GM12864 (cell line): ENCODE measurements at regions not wholly inside any gene's neighbourhood (a gene's known extent, or its start where the extent isn't known, plus 50 kb on each side); places are given as distances from the start of the nearest gene placed in this dataset.

Source experiments
- DNase-seq: peaks from one replicate; pipeline ENCODE4 v3.0.0-alpha.2; 2011; ENCODE audit warnings: low read depth
- H3K4me3 ChIP-seq: 2 replicates; pipeline ENCODE4 v1.5.1; 2011; ENCODE audit warnings: mild to moderate bottlenecking, low read depth, low read length, control low read depth
- TF ChIP-seq, protein P1 (sequence below): IDR thresholded peaks from 2 replicates; pipeline ENCODE4 v1.5.1; 2011; ENCODE audit warnings: low read depth, mild to moderate bottlenecking, moderate library complexity, low read length, control low read depth, inconsistent platforms; ENCODE audit errors: missing control alignments

- DNase-seq, result no peak
- TF ChIP-seq, protein P1, sequence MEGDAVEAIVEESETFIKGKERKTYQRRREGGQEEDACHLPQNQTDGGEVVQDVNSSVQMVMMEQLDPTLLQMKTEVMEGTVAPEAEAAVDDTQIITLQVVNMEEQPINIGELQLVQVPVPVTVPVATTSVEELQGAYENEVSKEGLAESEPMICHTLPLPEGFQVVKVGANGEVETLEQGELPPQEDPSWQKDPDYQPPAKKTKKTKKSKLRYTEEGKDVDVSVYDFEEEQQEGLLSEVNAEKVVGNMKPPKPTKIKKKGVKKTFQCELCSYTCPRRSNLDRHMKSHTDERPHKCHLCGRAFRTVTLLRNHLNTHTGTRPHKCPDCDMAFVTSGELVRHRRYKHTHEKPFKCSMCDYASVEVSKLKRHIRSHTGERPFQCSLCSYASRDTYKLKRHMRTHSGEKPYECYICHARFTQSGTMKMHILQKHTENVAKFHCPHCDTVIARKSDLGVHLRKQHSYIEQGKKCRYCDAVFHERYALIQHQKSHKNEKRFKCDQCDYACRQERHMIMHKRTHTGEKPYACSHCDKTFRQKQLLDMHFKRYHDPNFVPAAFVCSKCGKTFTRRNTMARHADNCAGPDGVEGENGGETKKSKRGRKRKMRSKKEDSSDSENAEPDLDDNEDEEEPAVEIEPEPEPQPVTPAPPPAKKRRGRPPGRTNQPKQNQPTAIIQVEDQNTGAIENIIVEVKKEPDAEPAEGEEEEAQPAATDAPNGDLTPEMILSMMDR, result no peak
Observed at GRCh38 chr1:186574926-186575325, 105.3 kb downstream of the PTGS2 start.

GRCh38 chr1:186572509-186572908 is 107.7 kb downstream of the PTGS2 start:
- no peak overlapping the region for H3K4me3 ChIP-seq
- TF ChIP-seq, protein P1, result no peak
- no peak for DNase-seq

More at GRCh38 chr1:186574926-186575325, 105.3 kb downstream of the PTGS2 start:
- no peak overlapping the region for H3K4me3 ChIP-seq

- H3K4me3 ChIP-seq, result no peak overlapping the region
- no peak for DNase-seq
- TF ChIP-seq, protein P1, result no peak
Observed at GRCh38 chr1:186571771-186572170, 108.5 kb downstream of the PTGS2 start.

DNA sequence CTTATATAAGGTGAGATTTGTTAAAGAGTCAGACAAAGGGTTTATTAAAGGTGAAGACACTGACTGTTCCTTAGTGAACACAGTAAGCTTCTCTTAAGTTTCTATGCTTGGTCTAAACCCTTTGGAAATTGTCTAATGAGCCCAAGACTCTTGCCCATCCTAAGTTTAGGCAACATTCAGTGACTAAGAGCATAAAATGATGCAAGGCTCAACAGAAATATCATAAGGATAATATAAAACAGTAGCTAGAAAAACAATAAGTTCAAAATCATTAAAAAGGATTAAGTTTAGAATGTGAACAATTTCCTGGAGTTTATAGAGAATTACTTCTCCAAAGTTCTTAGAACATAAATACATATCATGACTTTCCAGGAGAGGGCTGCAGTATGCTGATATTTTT is 108.9 kb upstream of the PDC start:
- H3K4me3 ChIP-seq, result no peak overlapping the region
- TF ChIP-seq, protein P1, result no peak

DNA sequence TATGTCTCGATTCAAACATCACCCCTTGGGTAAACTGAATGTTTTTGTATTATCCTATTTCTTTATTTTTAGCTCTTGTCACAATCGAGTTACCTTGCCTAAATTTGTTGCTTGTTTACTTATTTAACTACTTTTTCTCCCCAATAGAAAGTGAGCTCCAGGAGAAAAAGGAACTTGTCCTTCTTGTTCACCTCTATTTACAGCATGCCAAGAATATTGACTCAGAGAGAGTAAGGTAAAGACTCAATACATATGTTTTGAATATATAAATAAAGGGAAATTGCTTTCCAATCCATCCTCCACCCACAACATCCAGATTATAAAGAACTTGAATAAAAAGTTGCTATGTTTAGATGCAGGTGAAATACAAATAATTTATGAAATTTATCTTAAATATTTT is 107.3 kb upstream of the PDC start:
- no peak overlapping the region for H3K4me3 ChIP-seq
- TF ChIP-seq, protein P1, result no peak
- no peak for DNase-seq

More for the DNA sequence above, 108.9 kb upstream of the PDC start:
- DNase-seq, result no peak

GRCh38 chr1:186566140-186566855 is 105.4 kb upstream of the PDC start:
- no peak overlapping the region for H3K4me3 ChIP-seq
- TF ChIP-seq, protein P1, result no peak
- DNase-seq, result no peak

GRCh38 chr1:186564582-186564981 is 103.7 kb upstream of the PDC start:
- DNase-seq, result no peak
- TF ChIP-seq, protein P1, result no peak
- H3K4me3 ChIP-seq, result no peak overlapping the region
